CMK (cell line): ENCODE measurements at regions not wholly inside any gene's neighbourhood (a gene's known extent, or its start where the extent isn't known, plus 50 kb on each side); places are given as distances from the start of the nearest gene placed in this dataset.

Source experiments
- DNase-seq: peaks from one replicate; pipeline ENCODE4 v3.0.0-alpha.2; 2010; ENCODE audit warnings: low read depth

GRCh38 chr2:212945526-212945925 is 205.9 kb downstream of the IKZF2 start:
- DNase-seq: no peak

DNA sequence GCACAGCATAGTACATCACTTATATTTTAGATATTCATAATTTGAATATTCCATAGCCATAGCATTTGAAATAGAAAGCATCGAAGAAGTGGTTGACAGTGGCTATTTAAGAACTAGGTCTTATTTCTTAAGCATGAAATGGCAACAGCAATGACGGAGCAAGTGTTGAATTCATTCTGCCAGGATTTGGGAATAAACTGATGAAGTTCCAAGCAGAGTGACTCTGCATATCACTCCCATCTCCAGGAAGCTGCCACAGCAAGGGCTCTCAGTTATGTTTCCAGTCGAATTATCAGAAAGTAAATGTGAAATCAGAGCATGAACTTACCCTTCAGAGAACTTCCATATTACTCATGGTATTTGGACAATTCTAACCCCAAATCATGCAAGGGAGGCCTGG is 208.1 kb downstream of the IKZF2 start:
- DNase-seq: no peak

GRCh38 chr2:212941361-212941760 is 210.1 kb downstream of the IKZF2 start:
- DNase-seq: no peak

GRCh38 chr2:212940816-212941215 is 210.6 kb downstream of the IKZF2 start:
- no peak for DNase-seq

GRCh38 chr2:212939777-212940531 is 211.5 kb downstream of the IKZF2 start:
- DNase-seq: no peak

DNA sequence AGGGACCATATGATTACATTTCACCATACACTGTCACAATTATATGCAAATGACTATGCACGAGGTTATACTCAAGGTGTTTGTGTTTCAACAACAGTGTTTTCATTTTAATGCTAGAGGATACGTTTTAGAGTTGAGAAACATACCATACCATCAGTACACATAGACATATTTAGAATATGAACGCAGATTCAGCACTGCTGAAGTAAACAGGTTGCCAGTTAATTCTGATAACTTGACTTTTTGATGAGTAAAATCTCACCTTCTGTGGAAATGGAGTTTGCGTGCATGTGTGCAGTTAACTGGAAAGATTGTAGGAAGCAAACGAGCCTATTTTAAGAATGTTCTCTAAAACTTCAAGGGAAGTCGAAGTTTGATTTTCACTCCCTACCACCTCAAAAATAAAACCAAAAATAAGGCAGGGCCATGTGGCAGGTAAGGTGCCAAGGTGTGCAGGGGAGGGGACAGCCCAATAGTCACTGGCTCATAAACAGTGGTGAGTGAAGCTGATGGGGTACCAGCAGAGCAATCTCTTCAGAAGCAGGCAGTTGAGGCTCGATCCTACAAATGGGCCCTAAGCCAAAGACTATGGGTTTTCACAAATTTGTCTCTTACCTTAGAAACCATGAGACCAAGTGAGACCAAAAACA is 213.1 kb downstream of the IKZF2 start:
- DNase-seq: no peak

GRCh38 chr2:212936572-212936971 is 214.8 kb downstream of the IKZF2 start:
- no peak for DNase-seq

DNA sequence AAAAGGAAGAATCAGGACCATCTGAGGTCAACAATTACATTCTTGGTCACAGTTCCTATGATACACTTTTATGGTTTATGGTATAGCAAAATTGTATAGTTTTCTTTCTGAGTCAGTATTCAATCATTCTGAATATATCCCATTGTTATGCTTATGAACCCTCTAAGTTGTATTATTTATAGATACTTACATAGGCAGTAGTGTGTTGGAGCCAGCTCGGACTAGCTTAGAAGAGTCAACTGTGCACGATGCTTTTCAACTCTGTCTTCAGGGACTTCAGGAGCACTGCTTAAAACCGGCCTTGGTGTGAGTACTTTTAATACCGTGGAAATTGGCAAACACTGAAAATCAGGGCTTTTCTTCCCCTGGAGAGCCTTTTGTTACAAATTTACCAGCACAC is 215.7 kb downstream of the IKZF2 start:
- DNase-seq: no peak

DNA sequence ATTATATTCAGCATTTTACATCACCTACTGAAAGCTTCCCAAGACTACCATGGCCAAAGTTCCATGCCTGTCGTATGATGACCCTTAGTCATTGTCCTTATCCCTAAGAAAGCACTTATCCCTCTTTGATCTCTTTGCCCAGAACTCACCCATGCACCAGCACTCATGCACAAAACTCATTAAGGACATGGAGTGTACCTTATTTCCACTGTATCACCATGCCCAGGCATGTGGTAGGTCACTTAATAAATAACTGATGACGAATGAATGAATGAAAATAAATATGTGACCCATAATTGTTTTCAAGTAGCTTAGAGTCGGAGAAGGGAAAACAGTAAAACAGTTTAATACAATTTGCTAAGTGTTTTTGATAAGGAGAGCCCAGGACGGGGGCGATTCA is 220.1 kb downstream of the IKZF2 start:
- DNase-seq: no peak

DNA sequence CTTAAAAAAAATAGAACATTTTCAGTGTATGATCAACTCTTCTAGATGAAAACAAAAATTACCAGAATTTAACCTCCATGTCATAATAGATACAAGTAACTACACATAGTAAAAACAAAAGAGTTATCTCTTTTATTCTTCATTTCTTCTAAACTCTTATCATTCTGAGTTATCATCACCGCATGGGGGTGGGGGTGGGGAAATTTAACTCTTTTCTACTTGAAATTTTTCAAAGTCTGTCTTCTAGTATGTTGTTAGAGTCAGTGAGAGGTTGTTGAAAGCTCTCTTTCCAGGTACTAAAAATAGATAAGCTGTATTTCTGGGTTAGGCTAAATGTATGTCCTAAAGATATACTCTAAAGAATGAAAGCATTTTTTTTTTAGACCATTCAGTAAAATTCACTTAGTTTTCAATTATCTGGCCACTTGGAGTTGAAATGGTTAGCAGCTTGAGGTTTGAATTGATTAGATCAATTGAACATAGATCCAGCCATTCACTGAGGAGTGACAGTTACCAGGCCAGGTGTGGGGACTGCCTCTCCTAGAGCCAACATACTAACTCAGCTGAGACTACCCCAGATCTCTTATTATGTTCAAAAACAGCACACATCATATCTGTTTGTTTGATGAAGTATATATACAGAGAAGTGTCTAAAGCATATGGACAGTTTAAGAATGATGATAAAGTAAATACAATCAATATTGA is 220.7 kb downstream of the IKZF2 start:
- DNase-seq: no peak

DNA sequence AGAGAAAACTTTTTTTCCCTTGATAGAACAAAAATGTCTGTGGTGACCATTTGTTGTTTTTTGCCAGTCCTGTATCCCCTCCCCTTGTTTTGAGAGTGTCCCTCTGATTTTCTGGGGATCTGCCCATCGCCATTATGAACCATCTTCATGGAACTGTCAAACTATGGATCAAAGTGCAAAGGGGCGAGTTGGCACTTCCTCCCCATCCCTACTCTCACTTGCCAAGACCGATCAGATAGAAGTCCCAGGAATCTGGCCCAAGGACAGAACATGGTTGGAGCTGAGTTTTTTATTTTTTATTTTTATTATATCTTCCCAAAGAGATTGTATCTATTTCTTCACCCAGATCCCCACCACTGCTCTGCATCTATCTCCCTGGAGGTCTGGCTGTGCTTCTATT is 221.4 kb downstream of the IKZF2 start:
- no peak for DNase-seq

- no peak for DNase-seq
Observed at GRCh38 chr2:212929116-212929515, 222.3 kb downstream of the IKZF2 start.

DNA sequence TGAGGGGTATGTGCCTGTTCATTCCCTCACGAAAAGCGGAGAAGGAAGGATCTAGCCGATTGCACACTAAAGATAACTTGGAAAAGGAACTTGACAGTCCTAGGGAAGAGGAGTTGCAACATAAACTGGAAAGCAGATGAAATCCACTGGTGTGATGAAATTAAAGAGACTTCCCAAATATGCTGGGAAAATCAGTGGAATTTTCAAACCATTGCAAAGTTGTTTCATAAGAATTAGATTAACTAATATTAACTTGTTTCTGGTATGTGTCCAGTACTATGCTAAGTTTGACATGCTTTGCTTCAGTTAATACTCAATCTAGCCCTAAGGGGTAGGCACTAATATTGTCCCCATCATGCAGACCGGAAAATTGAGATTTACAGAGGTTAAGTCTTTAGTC is 222.7 kb downstream of the IKZF2 start:
- no peak for DNase-seq

DNA sequence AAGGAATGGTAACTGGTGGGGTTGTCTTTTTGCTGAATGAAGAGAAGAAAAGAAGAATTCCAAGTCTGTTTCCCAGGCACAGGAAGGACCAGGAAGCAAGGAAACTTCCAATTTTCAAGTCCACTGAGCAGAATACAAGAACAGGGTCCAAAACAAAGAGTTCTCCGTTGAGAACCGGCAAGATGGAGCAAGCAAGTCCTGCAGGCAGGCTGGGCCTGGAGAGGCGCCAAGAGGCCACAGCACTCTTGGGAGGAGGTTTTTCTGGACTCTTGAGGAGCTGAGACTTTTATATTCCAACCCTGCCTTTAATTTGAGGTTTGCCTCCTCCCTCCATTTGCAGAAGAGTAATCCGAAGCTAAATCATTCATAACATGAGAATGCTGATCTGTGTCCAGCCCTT is 224.5 kb downstream of the IKZF2 start:
- DNase-seq: no peak

DNA sequence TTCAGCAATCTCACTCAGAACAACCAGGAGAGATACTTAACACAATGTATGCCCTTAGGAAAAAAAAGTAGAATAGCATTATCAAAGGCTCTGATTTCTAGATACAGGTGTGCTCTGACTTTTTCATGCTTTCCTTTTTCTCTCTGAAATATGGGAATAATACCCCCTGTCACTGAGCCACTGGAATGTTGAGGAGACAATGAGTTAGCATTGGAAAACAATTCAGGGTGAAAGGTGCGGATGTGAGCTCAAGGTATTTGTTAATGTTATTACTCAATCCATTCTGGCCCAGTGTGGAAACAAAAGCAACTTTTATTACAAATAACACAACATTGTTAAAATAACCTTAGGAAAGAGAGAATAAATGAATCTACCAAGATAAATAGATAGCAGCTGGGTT is 228.0 kb downstream of the IKZF2 start:
- DNase-seq: no peak

DNA sequence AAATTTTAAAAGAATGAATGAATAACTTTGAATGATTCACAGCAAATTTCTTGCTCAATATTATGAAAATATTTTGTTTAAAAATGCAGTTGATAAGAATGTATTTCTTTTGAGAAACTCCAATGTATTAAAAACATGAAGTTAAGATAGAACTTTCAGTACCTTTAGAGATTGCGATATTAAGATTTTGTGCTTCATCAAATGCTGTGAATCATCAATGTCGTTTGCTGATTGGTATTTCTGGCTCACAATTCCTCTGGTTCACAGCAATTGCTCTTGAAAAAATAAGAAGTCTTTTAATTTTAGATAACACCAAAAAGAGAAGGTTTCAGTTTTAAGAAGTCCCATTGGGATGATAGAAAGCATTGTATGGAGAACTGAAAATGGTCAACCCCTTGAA is 228.7 kb downstream of the IKZF2 start:
- no peak for DNase-seq

DNA sequence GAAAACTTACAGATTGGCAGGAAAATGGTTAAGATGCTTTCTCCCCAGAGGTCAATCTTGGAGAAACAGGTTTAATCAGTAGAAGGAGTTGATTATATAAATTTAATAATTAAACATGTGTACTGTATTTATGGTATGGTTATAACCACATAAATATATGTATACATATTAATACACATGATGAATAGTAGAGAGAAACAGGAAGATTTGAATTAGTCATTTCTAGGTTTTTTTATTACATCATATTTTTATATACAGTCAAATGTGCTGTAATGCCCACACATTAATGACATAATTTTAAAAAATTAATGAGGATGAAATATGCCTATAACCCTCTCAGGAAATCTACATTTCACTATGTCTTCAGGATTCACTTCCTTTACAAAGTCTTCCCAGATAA is 229.7 kb downstream of the IKZF2 start:
- no peak for DNase-seq

- no peak for DNase-seq
Observed at GRCh38 chr2:212921061-212921460, 230.4 kb downstream of the IKZF2 start.

DNA sequence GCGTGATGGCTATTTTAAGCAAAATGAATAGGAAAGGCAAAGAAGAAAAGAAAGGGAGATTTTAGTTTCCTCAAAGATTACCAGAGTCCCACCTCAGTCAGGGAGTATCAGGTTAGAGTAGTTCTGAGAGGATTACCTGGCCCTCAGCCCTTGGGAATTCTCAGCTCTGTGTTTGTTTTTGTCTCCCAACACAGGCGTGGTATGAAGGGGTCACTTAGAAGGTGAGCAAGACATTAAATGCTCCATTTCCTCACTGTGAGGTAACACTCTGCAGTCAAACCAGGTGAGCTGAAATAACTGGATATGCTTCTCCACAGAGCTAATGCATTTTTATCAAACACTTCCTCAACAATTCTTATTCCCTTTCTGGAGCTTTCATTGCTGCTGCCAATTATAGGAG is 232.2 kb downstream of the IKZF2 start:
- no peak for DNase-seq

DNA sequence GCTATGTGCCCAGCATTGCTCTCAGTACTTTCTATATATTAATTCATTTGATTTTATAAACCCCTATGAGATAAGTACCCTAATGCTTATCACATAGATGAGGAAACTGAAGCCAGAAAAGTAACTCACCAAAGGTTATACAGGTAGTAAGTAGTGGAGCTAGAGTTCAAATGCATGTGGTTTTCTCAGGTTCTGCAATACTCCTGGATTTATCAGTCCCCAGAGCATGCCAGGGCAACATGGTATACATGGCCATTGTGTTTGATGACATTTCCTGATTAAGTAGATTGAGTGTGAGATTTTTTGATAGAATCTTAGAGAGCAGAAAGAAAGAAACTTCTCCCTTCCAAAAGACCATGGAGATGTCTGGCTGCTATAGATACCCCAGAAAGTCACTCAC is 233.1 kb downstream of the IKZF2 start:
- DNase-seq: no peak

GRCh38 chr2:212915121-212915782 is 236.2 kb downstream of the IKZF2 start:
- no peak for DNase-seq

DNA sequence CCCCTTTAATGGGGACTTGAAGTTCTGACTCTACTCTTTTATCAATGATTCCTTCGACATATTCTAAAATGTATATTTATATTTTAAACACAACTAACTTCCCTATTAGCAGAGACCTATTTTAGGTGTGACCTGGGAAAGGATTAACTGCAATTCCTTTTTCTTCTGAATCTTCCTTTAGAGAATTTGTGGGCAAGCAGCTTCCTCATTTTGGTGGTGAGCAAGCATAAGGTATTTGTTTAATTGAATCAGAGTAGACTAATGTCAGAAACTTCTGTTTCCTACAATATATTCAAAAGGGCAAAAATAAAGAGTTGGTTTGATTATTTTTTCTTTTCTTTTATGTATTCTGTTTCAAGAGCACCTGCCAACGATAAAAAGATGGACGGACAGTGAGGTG is 237.0 kb downstream of the IKZF2 start:
- no peak for DNase-seq
